K562 (cell line): ENCODE measurements at regions not wholly inside any gene's neighbourhood (a gene's known extent, or its start where the extent isn't known, plus 50 kb on each side); places are given as distances from the start of the nearest gene placed in this dataset.

Experiments
- CTCF ChIP-seq, 3 experiments: IDR thresholded peaks in 2 of 3; conservative IDR thresholded peaks in 1 of 3; 2 replicates each; pipeline ENCODE4 v1.5.1; 2011 to 2012; ENCODE audit warnings: low read length in 3 of 3, mild to moderate bottlenecking in 3 of 3, control low read depth in 2 of 3, improper control_type of control experiment in 1 of 3, inconsistent platforms in 1 of 3, low read depth in 1 of 3, mixed read lengths in 1 of 3, moderate library complexity in 1 of 3; ENCODE audit not compliant: insufficient read depth in 2 of 3
- ELK1 ChIP-seq: sonication (generic); formaldehyde crosslinking; IDR thresholded peaks from 2 replicates; pipeline ENCODE4 v1.8.1; 2022; ENCODE audit warnings: missing genetic modification reagents
- HMG20A ChIP-seq: fragments of 450-650 bp; formaldehyde crosslinking; conservative IDR thresholded peaks from 2 replicates; pipeline ENCODE4 v1.4.0; 2020; ENCODE audit warnings: mild to moderate bottlenecking, mixed read lengths
- NEUROD1 ChIP-seq: fragments of 150-350 bp; IDR thresholded peaks from 2 replicates; pipeline ENCODE4 v1.6.1; 2014; ENCODE audit warnings: borderline replicate concordance, low read length, low read depth; ENCODE audit not compliant: partially characterized antibody
- POLR2AphosphoS5 ChIP-seq: IDR thresholded peaks from 2 replicates; pipeline ENCODE4 v1.6.1; 2011; ENCODE audit warnings: mild to moderate bottlenecking, low read depth, low read length, moderate library complexity; ENCODE audit not compliant: control insufficient read depth, insufficient read depth
- RAD21 ChIP-seq, 2 experiments: fragments of 250-450 bp in 1 of 2; fragments of 450-650 bp in 1 of 2; sonication (Bioruptor Pico) in 1 of 2; formaldehyde crosslinking in 1 of 2; IDR thresholded peaks in 1 of 2; conservative IDR thresholded peaks in 1 of 2; 2 replicates each; pipeline versions ENCODE4 v1.4.0 to v1.8.0; 2020 to 2022; ENCODE audit warnings: mild to moderate bottlenecking in 2 of 2, moderate library complexity in 1 of 2
- RCOR1 ChIP-seq, 2 experiments: IDR thresholded peaks; 2 replicates each; pipeline ENCODE4 v1.6.1; 2012; ENCODE audit warnings: low read depth in 2 of 2, low read length in 2 of 2, borderline replicate concordance in 1 of 2, improper control_type of control experiment in 1 of 2
- SMC3 ChIP-seq: conservative IDR thresholded peaks from 2 replicates; pipeline ENCODE4 v1.6.1; 2011; ENCODE audit warnings: low read depth, low read length, improper control_type of control experiment; ENCODE audit not compliant: insufficient read depth
- SRSF9 ChIP-seq: fragments of 200-400 bp; formaldehyde crosslinking; IDR thresholded peaks from 2 replicates; pipeline ENCODE4 v1.6.1; 2017; ENCODE audit warnings: low read depth, low read length, borderline replicate concordance
- TAF7 ChIP-seq: fragments of 450-650 bp; IDR thresholded peaks from 2 replicates; pipeline ENCODE4 v1.6.1; 2016; ENCODE audit warnings: missing genetic modification characterization, missing compliant biosample characterization
- TEAD4 ChIP-seq, 2 experiments: sonication (generic) in 1 of 2; formaldehyde crosslinking in 1 of 2; IDR thresholded peaks; 2 replicates each; pipeline versions ENCODE4 v1.6.1 to v1.8.0; 2012 to 2022; ENCODE audit warnings: borderline replicate concordance in 1 of 2, inconsistent platforms in 1 of 2, low read length in 1 of 2, mild to moderate bottlenecking in 1 of 2, missing genetic modification reagents in 1 of 2
- ZBED1 ChIP-seq: IDR thresholded peaks from 2 replicates; pipeline ENCODE4 v1.6.1; 2014
- ZNF280B ChIP-seq: fragments of 250-450 bp; sonication (Bioruptor Pico); IDR thresholded peaks from 2 replicates; pipeline ENCODE4 v1.5.1; 2021; ENCODE audit warnings: mild to moderate bottlenecking

- no peak for TF ChIP-seq TEAD4 (IDR thresholded peaks at IDR 0.05; ENCODE audit: low read length)
- TF ChIP-seq TEAD4 (CRISPR knock-in tag; IDR thresholded peaks at IDR 0.05; ENCODE audit: borderline replicate concordance), result no peak
- TF ChIP-seq ZBED1, result no peak
- TF ChIP-seq CTCF (IDR thresholded peaks at IDR 0.05 in 2 of 3, conservative IDR thresholded peaks at IDR 0.05 in 1 of 3; ENCODE audit: insufficient read depth in 2 of 3, low read depth in 1 of 3, low read length in 3 of 3), result no peak
- no peak for TF ChIP-seq NEUROD1
- TF ChIP-seq SRSF9, result no peak
- no peak for TF ChIP-seq ELK1
- no peak for TF ChIP-seq ZNF280B
- TF ChIP-seq RCOR1 (IDR thresholded peaks at IDR 0.05; ENCODE audit: borderline replicate concordance in 1 of 2, low read depth in 2 of 2, low read length in 2 of 2), result no peak
- TF ChIP-seq HMG20A, result no peak
- TF ChIP-seq POLR2AphosphoS5, result no peak
- no peak for TF ChIP-seq RAD21 (CRISPR knock-in tag; conservative IDR thresholded peaks at IDR 0.05 in 1 of 2, IDR thresholded peaks at IDR 0.05 in 1 of 2)
- TF ChIP-seq SMC3, result no peak
- TF ChIP-seq TAF7 (tag), result no peak
Measured at GRCh38 chr14:65813760-65814384, 401.3 kb downstream of the FUT8 start.
